SK-N-SH (cell line): ENCODE measurements at regions not wholly inside any gene's neighbourhood (a gene's known extent, or its start where the extent isn't known, plus 50 kb on each side); places are given as distances from the start of the nearest gene placed in this dataset.

Experiments used
- CTCF ChIA-PET: fragments of 300-600, 350-600 bp; formaldehyde crosslinking; extraction: SDS; loops from one replicate; lab custom pipeline; 2021; lab: Yijun Ruan, JAX
- POLR2A ChIA-PET: fragments of 350-600 bp; sonication (Branson Sonifier 250); formaldehyde crosslinking; extraction: SDS; loops from one replicate; lab custom pipeline; 2020; ENCODE audit warnings: antibody characterized with exemption, inconsistent platforms; lab: Yijun Ruan, JAX
- DNase-seq: peaks from one replicate; pipeline ENCODE4 v3.0.0; 2012
- H2AFZ ChIP-seq: fragments of 200-600 bp; sonication (generic); 2 replicates; pipeline ENCODE4 v1.8.1; 2016; ENCODE audit warnings: antibody characterized with exemption, mild to moderate bottlenecking, low read depth
- H3F3A ChIP-seq: fragments of 200-600 bp; sonication (generic); replicated peaks from 2 replicates; pipeline ENCODE3; 2016; ENCODE audit warnings: antibody characterized with exemption, mild to moderate bottlenecking; ENCODE audit not compliant: insufficient read depth
- H3K27ac ChIP-seq, 2 experiments: fragments of 200-500 bp in 1 of 2; fragments of 200-600 bp in 1 of 2; sonication (Bioruptor generic) in 1 of 2; sonication (generic), shearing (Covaris generic) in 1 of 2; 2 replicates each; pipeline versions ENCODE4 v1.5.1 to v1.6.1; 2014 to 2016; ENCODE audit warnings: low read depth in 2 of 2, inconsistent platforms in 1 of 2, low read length in 1 of 2, mild to moderate bottlenecking in 1 of 2, mixed read lengths in 1 of 2
- H3K27me3 ChIP-seq: fragments of 200-600 bp; sonication (generic), shearing (Covaris generic); 2 replicates; pipeline ENCODE4 v1.6.1; 2016; ENCODE audit warnings: mixed run types; ENCODE audit not compliant: insufficient read depth
- H3K36me3 ChIP-seq, 2 experiments: fragments of 200-500 bp in 1 of 2; fragments of 200-600 bp in 1 of 2; sonication (Bioruptor generic) in 1 of 2; sonication (generic) in 1 of 2; replicated peaks in 1 of 2; 2 replicates each; pipeline versions ENCODE3 to v1.5.1; 2014 to 2016; ENCODE audit warnings: low read length in 1 of 2, mild to moderate bottlenecking in 1 of 2; ENCODE audit not compliant: insufficient read depth in 2 of 2, control insufficient read depth in 1 of 2
- H3K4me1 ChIP-seq, 2 experiments: fragments of 200-500 bp in 1 of 2; fragments of 200-600 bp in 1 of 2; sonication (Bioruptor generic) in 1 of 2; sonication (generic), shearing (Covaris generic) in 1 of 2; 2 replicates each; pipeline versions ENCODE4 v1.5.1 to v1.6.1; 2014 to 2016; ENCODE audit warnings: low read depth in 1 of 2, low read length in 1 of 2, mixed run types in 1 of 2; ENCODE audit not compliant: insufficient read depth in 2 of 2, control insufficient read depth in 1 of 2
- H3K4me2 ChIP-seq: fragments of 200-600 bp; sonication (generic), shearing (Covaris generic); 2 replicates; pipeline ENCODE4 v1.6.1; 2017; ENCODE audit warnings: mixed run types
- H3K4me3 ChIP-seq, 2 experiments: fragments of 200-500 bp in 1 of 2; fragments of 200-600 bp in 1 of 2; sonication (Bioruptor generic) in 1 of 2; sonication (generic), shearing (Covaris generic) in 1 of 2; 2 replicates each; pipeline versions ENCODE4 v1.5.1 to v1.8.1; 2014 to 2016; ENCODE audit warnings: low read depth in 2 of 2, inconsistent platforms in 1 of 2, low read length in 1 of 2, mild to moderate bottlenecking in 1 of 2, mixed read lengths in 1 of 2, moderate library complexity in 1 of 2
- H3K79me2 ChIP-seq: fragments of 200-600 bp; sonication (generic); 2 replicates; pipeline ENCODE4 v1.8.1; 2017; ENCODE audit warnings: mild to moderate bottlenecking; ENCODE audit not compliant: insufficient read depth
- H3K9ac ChIP-seq: fragments of 200-600 bp; sonication (generic); 2 replicates; pipeline ENCODE4 v1.6.1; 2017; ENCODE audit warnings: mixed run types
- H3K9me2 ChIP-seq: fragments of 200-600 bp; sonication (generic); 2 replicates; pipeline ENCODE4 v1.6.1; 2017; ENCODE audit warnings: mixed run types
- H3K9me3 ChIP-seq: fragments of 200-600 bp; sonication (generic); 2 replicates; pipeline ENCODE4 v1.6.1; 2017; ENCODE audit warnings: mixed run types, mild to moderate bottlenecking, moderate library complexity
- H4K20me1 ChIP-seq: fragments of 200-600 bp; sonication (generic); 2 replicates; pipeline ENCODE4 v1.6.1; 2017; ENCODE audit warnings: mild to moderate bottlenecking, mixed run types; ENCODE audit not compliant: insufficient read depth
- CTCF ChIP-seq: fragments of 200-600 bp; sonication (generic); IDR thresholded peaks from 2 replicates; pipeline ENCODE4 v1.6.1; 2017; ENCODE audit warnings: antibody characterized with exemption, mild to moderate bottlenecking, moderate library complexity
- EZH2phosphoT487 ChIP-seq: fragments of 200-600 bp; sonication (generic); IDR thresholded peaks from 2 replicates; pipeline ENCODE4 v1.6.1; 2017; ENCODE audit warnings: low read depth, mixed run types, mild to moderate bottlenecking, antibody characterized with exemption, moderate library complexity, borderline replicate concordance
- FOXJ3 ChIP-seq: sonication (generic); formaldehyde crosslinking; IDR thresholded peaks from 2 replicates; pipeline ENCODE4 v1.5.1; 2020; ENCODE audit warnings: mild to moderate bottlenecking, missing genetic modification reagents
- GABPA ChIP-seq: IDR thresholded peaks from 2 replicates; pipeline ENCODE4 v1.4.0; 2012; ENCODE audit warnings: low read depth, mild to moderate bottlenecking
- MEF2A ChIP-seq: IDR thresholded peaks from 2 replicates; pipeline ENCODE4 v1.4.0; 2012; ENCODE audit warnings: low read depth, borderline replicate concordance
- NRF1 ChIP-seq: IDR thresholded peaks from 2 replicates; pipeline ENCODE4 v1.6.1; 2012; ENCODE audit warnings: low read depth, mild to moderate bottlenecking, low read length
- POLR2AphosphoS5 ChIP-seq: IDR thresholded peaks from 2 replicates; pipeline ENCODE4 v1.6.1; 2012; ENCODE audit warnings: low read depth, low read length
- RAD21 ChIP-seq: IDR thresholded peaks from 2 replicates; pipeline ENCODE4 v1.6.1; 2012; ENCODE audit warnings: mild to moderate bottlenecking, low read length
- RFX5 ChIP-seq: IDR thresholded peaks from 2 replicates; pipeline ENCODE4 v1.6.1; 2012; ENCODE audit warnings: mild to moderate bottlenecking, improper control_type of control experiment, low read length
- RXRA ChIP-seq: IDR thresholded peaks from 2 replicates; pipeline ENCODE4 v1.4.0; 2012; ENCODE audit warnings: low read depth, mild to moderate bottlenecking, borderline replicate concordance
- SIN3A ChIP-seq: IDR thresholded peaks from 2 replicates; pipeline ENCODE4 v1.6.1; 2012; ENCODE audit warnings: low read depth, mild to moderate bottlenecking, low read length, moderate library complexity, borderline replicate concordance
- TAF1 ChIP-seq: IDR thresholded peaks from 2 replicates; pipeline ENCODE4 v1.6.1; 2012; ENCODE audit warnings: low read depth, mild to moderate bottlenecking, low read length, moderate library complexity, borderline replicate concordance
- TCF12 ChIP-seq: IDR thresholded peaks from 2 replicates; pipeline ENCODE4 v1.4.0; 2012
- USF1 ChIP-seq: IDR thresholded peaks from 2 replicates; pipeline ENCODE4 v1.4.0; 2012; ENCODE audit warnings: low read depth, borderline replicate concordance
- USF2 ChIP-seq: fragments of 150-350 bp; IDR thresholded peaks from 2 replicates; pipeline ENCODE4 v1.6.1; 2017; ENCODE audit warnings: antibody characterized with exemption, low read length, low read depth, borderline replicate concordance
- YY1 ChIP-seq: IDR thresholded peaks from 2 replicates; pipeline ENCODE4 v1.4.0; 2012; ENCODE audit warnings: low read depth, mild to moderate bottlenecking
- WGBS: methylation state at CpG from one replicate; pipeline ENCODE4 v1.1.6; 2017; ENCODE audit warnings: low lambda C conversion rate; 5-methylcytosine and 5-hydroxymethylcytosine counted together

GRCh38 chr3:25038922-25039321 lies 389.1 kb upstream of the RARB start:
- H3F3A ChIP-seq, result no peaks in the 10 kb centered on the region
- WGBS, result 46% methylated on average over 4 of the region's 4 CpGs
- H3K9me2 ChIP-seq, result no peaks in the 10 kb centered on the region
- POLR2A ChIA-PET, result no interaction called here
- H3K4me3 ChIP-seq, result no peak overlapping the region
- TF ChIP-seq TCF12 (peak; percentile 4; the same call in 1 of the 2 replicates), RFX5 (no peak)
- H3K27ac ChIP-seq, result peak overlapping the region in 1 of 2 experiments; percentile 22; a peak in 2 of 4 replicates
- no peaks in the 10 kb centered on the region for H3K79me2 ChIP-seq
- H3K36me3 ChIP-seq, result no peaks in the 10 kb centered on the region
- no peaks in the 10 kb centered on the region for H4K20me1 ChIP-seq
- H3K4me2 ChIP-seq, result no peak overlapping the region
- no peak for DNase-seq
- CTCF ChIA-PET, result interaction anchor here (1.2 to 2.1 kb wide), 3 partner anchors 56 to 555 kb away, joined by 3 to 11 read pairs (median 3); no protein-coding TSS in a partner anchor
- H2AFZ ChIP-seq, result no peak overlapping the region; the same call in 1 of the 2 replicates
- H3K9ac ChIP-seq, result no peak overlapping the region
- no peaks in the 10 kb centered on the region for H3K9me3 ChIP-seq
- no peaks in the 10 kb centered on the region for H3K27me3 ChIP-seq
- peaks cover 0 to 10% of the 10 kb centered on the region in 2 experiments; a peak in 2 of 4 replicates for H3K4me1 ChIP-seq

GRCh38 chr3:25040748-25041147 lies 387.3 kb upstream of the RARB start:
- TF ChIP-seq SIN3A (no peak), FOXJ3 (CRISPR knock-in tag) (no peak), RXRA (no peak), CTCF (no peak), NRF1 (no peak), TAF1 (no peak), EZH2phosphoT487 (no peak), USF2 (no peak), MEF2A (no peak), RAD21 (no peak), POLR2AphosphoS5 (no peak), USF1 (no peak), YY1 (no peak), GABPA (no peak)
- no peak overlapping the region for H3K9ac ChIP-seq
- H3K9me2 ChIP-seq, result no peaks in the 10 kb centered on the region
- CTCF ChIA-PET, result no interaction called here
- H3K4me3 ChIP-seq, result no peak overlapping the region
- POLR2A ChIA-PET, result no interaction called here
- DNase-seq, result no peak
- H3K4me2 ChIP-seq, result no peak overlapping the region
- 48% methylated on average over 3 of the region's 3 CpGs for WGBS
- H3K79me2 ChIP-seq, result no peaks in the 10 kb centered on the region
- H4K20me1 ChIP-seq, result no peaks in the 10 kb centered on the region
- H3K9me3 ChIP-seq, result no peaks in the 10 kb centered on the region
- no peaks in the 10 kb centered on the region for H3F3A ChIP-seq
- no peak overlapping the region for H2AFZ ChIP-seq
- peaks cover 0 to 22% of the 10 kb centered on the region in 2 experiments; a peak in 2 of 4 replicates for H3K4me1 ChIP-seq
- H3K27ac ChIP-seq, result no peak overlapping the region
- no peaks in the 10 kb centered on the region for H3K36me3 ChIP-seq
- H3K27me3 ChIP-seq, result no peaks in the 10 kb centered on the region
